Erythroblast (primary cell): ENCODE measurements at regions not wholly inside any gene's neighbourhood (a gene's known extent, or its start where the extent isn't known, plus 50 kb on each side); places are given as distances from the start of the nearest gene placed in this dataset.

Experiments
- DNase-seq, 2 experiments: peaks; one replicate each; lab custom pipeline; 2025; lab: John Stamatoyannopoulos, UW
- GATA1 ChIP-seq: IDR thresholded peaks from 2 replicates; pipeline ENCODE4 v1.6.1; 2011; ENCODE audit warnings: low read depth, mild to moderate bottlenecking, control low read depth, low read length, moderate library complexity
- POLR2A ChIP-seq: IDR thresholded peaks from 2 replicates; pipeline ENCODE4 v1.6.1; 2011; ENCODE audit warnings: mild to moderate bottlenecking, low read length

GRCh38 chr15:70260580-70260979 is 162.9 kb upstream of the TLE3 start:
- TF ChIP-seq POLR2A (no peak), GATA1 (no peak)

GRCh38 chr15:70259640-70260508 is 162.2 kb upstream of the TLE3 start:
- DNase-seq: peak; percentile 26 to 37
- TF ChIP-seq POLR2A: no peak
- TF ChIP-seq GATA1: no peak

More at GRCh38 chr15:70260580-70260979, 162.9 kb upstream of the TLE3 start:
- no peak for DNase-seq

- no peak for TF ChIP-seq GATA1
- TF ChIP-seq POLR2A: no peak
- peak; percentile 44 to 47 for DNase-seq
These were observed 161.3 kb upstream of the TLE3 start for GRCh38 chr15:70259028-70259424.

GRCh38 chr15:70258369-70259027 is 160.8 kb upstream of the TLE3 start:
- DNase-seq: peak in 1 of 2 experiments; percentile 15
- TF ChIP-seq GATA1: no peak
- TF ChIP-seq POLR2A: no peak

GRCh38 chr15:70257573-70258248 is 160.0 kb upstream of the TLE3 start:
- TF ChIP-seq POLR2A (no peak), GATA1 (no peak)

GRCh38 chr15:70257047-70257446 is 159.3 kb upstream of the TLE3 start:
- DNase-seq: no peak
- no peak for TF ChIP-seq GATA1
- no peak for TF ChIP-seq POLR2A

More at GRCh38 chr15:70257573-70258248, 160.0 kb upstream of the TLE3 start:
- no peak for DNase-seq

- DNase-seq: no peak
- TF ChIP-seq POLR2A (no peak), GATA1 (no peak)
These were observed 156.7 kb upstream of the TLE3 start for GRCh38 chr15:70254311-70254869.

GRCh38 chr15:70253461-70254156 is 155.9 kb upstream of the TLE3 start:
- TF ChIP-seq GATA1 (no peak), POLR2A (no peak)

GRCh38 chr15:70252951-70253320 is 155.2 kb upstream of the TLE3 start:
- TF ChIP-seq POLR2A (no peak), GATA1 (no peak)

More at GRCh38 chr15:70253461-70254156, 155.9 kb upstream of the TLE3 start:
- DNase-seq: no peak

GRCh38 chr15:70252056-70252950 is 154.6 kb upstream of the TLE3 start:
- no peak for DNase-seq
- no peak for TF ChIP-seq POLR2A
- no peak for TF ChIP-seq GATA1

More at GRCh38 chr15:70252951-70253320, 155.2 kb upstream of the TLE3 start:
- no peak for DNase-seq

GRCh38 chr15:70251246-70251990 is 153.7 kb upstream of the TLE3 start:
- no peak for TF ChIP-seq GATA1
- TF ChIP-seq POLR2A: no peak
- no peak for DNase-seq
